ENCODE measurements at regions not wholly inside any gene's neighbourhood (a gene's known extent, or its start where the extent isn't known, plus 50 kb on each side); places are given as distances from the start of the nearest gene placed in this dataset.

DNA sequence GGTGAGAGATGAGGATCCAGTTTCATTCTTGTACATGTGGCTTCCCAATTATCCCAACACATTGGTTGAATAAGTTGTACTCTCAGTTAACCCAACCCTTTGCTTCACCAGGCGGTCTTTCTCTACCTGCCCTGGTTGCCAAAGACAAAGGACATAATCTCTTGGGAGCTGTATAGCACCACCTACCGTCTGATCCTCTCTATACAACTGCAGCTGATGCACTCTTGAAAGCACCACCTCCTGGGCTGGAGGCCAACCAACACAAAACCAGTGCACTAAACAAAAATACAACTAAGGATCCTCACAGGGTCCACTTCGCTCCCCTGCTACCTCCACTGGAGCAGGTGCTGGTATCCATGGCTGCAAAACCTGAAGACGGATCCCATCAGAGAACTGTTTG lies 473.6 kb upstream of the NRXN1 start:
- DNase-seq (ENCODE audit: low spot score): no peak

DNA sequence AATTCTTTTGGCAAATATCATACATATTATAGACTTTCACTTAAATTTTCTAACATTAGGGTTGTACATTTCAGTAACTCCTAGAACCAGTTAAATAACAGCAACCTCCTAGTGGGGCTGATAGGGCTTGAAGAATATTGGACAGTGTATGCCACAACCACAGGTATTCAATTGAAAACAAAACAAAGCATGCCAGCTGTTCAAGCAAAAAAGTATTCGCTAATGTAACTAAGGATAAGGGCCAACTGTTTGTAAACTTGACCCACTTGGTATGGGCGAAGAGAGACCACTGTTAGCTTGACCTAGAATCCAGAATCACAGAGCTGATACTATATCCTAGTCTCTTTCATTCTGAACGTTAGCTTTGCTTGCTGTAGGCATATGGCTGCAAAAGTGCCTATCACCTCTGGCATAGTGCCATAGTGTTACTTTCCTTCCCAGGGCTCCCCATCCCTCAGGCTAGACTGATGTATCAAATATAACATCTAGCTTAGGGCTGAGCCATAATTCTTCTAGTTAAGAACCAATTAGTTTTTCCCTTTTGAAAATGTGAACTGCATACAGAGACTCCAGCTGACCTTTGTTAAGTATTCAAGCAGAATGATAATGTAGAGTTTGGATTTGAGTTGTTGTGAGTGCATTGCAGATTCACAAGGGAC lies 458.8 kb upstream of the NRXN1 start:
- no peak for DNase-seq (ENCODE audit: low spot score)

DNA sequence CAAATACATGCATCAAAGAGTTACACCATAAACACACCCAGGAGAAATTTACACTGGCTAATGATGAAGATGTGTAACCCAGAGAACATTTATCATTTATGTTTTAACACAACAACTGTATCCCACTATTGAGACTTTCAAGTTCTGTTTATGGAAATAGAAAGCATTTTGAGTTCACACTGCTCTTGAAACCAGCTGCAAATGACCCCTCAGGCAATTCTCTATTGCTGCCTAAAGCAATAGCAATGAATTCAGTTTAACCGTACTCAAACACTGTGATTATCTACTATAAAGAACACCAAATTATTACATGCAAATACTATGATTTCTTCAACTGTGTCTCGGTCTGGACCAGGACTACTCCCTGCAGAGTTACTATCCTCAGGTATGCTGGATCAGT lies 452.7 kb upstream of the NRXN1 start:
- DNase-seq (ENCODE audit: low spot score): no peak

DNA sequence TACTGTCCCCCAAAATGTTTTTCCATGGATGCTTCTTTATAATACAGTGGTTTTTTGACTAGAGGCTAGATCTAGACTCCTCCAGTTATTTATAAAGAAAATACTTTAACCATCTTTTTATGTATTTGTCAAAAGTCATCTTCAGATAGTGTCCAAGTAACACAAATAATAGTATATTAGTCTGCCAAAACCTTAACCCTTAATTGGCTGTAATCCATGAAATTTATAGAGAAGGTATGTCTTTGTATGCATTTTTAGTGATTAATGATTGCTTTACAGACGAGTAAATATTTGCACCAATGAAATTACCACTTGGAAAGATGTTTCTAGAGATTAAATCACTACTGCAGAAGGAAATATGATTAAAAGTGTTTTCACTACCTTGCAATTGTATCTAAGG lies 451.8 kb upstream of the NRXN1 start:
- no peak for DNase-seq (ENCODE audit: low spot score)

DNA sequence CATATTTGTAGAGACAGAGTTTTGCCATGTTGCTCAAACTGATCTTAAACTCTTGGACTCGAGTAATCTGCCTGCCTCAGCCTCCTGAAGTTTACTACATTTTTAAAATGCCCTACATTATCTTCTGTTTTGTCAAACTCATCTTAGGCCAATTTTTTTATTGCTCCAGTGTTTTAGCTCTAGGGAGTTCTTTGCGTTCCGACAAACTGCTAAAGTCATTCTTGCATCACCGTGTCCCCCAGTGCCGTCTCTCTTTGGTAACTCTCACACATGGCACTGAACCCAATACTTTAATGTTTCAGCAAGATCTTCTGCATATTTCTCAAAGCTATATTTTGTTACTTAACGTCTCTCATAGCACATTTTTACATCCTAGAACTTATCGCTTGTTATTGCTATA lies 440.9 kb upstream of the NRXN1 start:
- DNase-seq (ENCODE audit: low spot score): no peak

DNA sequence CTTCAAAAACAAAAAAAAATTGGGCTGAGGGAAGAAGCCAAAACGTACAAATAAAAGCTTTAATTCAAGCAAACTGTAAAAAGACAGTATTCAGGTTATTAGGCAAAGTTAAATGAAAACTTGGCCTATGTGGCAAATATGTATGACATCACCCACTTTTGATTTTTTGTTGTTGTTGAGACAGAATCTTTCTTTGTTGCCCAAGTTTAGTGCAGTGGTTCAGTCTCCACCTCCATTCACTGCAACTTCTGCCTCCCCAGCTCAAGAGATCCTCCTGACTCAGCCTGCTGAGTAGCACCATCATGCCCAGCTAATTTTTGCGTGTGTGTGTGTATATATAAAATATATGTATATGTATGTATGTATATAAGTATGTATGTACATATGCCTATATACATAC lies 440.4 kb upstream of the NRXN1 start:
- DNase-seq (ENCODE audit: low spot score): no peak

DNA sequence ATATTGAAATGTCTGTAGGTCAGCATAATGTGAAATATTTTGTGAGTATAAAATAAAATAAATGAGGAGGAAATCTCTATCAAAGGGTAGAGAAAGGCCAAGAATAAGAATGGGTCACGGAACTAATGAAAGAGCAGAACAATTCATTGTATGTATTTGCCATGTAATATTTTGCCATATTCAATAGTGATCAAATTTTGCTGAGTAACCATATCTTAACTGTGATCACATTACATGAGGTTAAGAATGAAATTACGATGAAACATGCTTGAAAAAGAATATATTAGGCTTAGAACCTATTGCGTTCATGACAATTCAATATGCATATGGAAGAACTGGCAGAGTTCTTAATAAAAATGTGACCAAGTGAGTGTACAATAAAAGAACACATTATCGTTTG lies 437.2 kb upstream of the NRXN1 start:
- no peak for DNase-seq (ENCODE audit: low spot score)

DNA sequence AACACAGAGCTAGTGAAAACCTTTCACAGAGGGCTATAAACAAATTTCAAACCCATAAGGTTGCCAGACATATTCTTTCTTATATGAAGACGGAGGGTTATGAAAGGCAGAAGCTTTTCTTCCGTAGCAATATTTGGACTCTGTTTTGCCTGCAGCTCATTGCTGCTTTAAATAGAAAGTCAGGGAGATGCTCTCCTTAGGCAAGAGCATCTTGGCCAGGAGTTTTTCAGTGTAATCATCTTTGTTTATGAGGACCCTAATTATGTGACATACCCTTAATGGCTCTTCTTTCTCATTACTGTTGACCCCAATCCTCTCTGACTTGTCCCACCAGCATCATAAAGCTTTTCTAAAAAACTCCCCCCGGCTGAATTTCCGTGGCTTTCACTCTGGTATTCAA lies 433.4 kb upstream of the NRXN1 start:
- no peak for DNase-seq (ENCODE audit: low spot score)

DNA sequence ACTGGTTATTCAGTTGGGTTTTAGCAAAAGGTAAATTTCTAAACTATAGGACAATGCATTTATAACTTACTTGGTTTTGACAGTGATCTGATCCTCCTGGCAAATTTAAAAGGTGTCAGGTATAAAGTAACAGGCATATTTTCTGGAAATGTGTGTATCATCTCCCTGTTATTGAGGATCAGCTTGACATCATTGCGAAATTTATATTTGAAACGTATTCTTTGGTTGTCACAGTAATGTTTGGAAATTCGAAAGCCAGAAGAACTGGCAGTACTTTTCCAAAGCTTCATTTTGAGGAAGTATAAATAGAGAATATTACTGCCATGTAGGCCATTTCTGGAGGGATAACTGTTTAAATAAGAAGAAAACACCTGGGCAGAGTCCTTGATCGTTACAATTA lies 422.2 kb upstream of the NRXN1 start:
- DNase-seq (ENCODE audit: low spot score): no peak

DNA sequence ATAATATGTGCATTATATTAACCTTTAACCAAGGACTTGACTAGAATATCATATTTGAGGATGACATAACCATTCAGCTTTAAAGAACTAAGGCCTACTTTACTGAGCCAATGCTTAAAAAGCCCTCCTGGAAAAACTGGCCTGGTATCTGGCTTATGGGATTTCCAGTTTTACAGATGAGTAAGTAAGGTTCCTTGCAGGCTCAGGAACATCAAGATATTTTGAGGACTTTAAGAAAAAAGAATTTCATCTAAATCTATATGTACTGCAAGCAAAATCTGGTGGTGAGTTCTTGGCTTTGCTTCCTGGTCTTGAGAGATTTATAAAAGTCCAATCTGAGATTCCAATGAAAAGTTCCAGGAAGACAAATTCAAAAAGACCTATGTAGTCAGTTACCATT lies 417.0 kb upstream of the NRXN1 start:
- no peak for DNase-seq (ENCODE audit: low spot score)

DNA sequence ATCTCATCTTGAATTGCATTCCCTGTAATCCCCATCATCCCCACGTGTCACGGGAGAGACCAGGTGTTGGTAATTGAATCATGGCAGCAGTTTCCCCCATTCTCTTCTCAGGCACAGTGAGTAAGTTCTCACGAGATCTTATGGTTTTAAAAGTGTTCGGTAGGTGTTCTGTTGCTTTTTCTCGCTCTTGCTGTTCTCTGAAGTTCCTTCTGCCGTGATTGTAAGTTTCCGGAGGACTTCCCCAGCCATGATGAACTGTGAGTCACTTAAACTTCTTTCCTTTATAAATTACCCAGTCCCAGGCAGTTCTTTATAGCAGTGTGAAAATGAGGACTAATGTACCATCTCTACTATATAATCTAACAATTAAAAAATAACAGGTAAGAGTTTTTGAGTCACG lies 409.9 kb upstream of the NRXN1 start:
- no peak for DNase-seq (ENCODE audit: low spot score)

DNA sequence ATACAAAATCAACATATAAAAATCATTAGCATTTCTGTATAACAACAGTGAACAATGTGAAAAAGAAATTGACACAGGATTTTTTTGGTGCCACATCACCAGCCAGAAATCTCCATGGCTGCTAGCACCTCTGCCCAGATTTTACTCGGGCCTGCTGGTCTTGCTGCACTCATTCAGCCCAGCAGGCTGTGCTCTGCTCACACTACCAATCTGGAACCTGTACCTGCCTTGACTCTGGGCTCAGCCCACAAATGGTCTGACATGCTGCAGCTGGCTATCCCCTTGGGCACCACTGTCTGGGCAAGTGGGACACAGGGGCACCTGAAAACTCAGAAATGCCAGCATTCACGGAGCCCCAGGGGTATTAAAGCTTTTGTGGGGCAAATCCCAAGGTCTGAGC lies 392.5 kb upstream of the NRXN1 start:
- DNase-seq (ENCODE audit: low spot score): no peak

DNA sequence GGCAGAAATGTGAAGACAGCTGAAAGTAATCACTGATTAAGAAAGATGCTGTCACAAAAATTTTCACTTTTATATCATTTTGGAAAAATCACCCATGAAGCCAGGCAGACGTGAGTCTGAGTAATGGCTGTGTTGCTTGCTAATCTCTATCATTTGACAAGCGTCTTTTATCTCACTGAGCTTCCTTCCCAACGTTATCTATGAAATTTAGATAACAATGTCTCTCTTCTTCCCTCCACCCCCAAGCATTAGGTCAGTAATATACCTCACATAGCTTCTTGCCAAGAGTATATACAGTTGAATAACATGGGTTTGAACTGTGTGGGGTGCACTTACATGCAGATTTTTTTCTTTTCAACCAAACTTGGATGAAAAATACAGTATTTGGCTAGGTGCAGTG lies 388.6 kb upstream of the NRXN1 start:
- no peak for DNase-seq (ENCODE audit: low spot score)

DNA sequence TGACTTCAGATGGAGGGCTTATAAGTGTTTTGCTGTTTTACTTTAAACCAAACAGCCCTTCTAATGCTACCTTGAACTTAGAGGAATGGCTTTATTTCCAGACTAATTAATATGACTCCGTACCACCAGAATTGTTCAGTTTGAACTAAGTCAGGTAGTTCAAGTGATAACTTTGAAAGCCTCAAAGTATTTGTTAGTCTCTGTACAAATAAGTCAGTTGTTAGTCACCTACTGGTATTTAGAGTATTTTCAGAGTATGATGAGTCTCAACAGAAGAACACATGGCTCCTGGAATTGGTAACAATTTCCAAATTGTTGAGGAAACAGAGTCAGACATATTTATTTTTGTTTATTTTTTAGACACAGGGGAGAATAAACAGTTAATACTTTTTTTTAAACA lies 381.8 kb upstream of the NRXN1 start:
- no peak for DNase-seq (ENCODE audit: low spot score)

DNA sequence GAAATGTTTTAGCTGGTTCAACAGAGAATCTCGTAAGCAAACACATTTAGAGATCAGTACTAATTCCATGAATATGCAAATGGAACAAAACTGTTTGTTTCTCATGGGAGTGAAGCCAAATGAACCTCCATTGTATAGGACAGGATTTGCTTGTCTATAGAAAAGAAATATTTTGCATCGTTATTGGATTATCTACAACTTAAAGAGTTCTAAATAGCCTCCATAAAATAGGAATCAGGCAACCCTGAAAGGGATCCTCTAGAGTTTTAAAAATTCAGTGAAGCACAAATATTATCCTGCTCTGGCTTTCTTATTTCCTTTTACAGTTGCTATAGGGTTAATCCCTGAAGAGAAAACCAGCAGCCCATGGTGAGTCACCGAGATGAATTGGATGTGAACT lies 378.4 kb upstream of the NRXN1 start:
- no peak for DNase-seq (ENCODE audit: low spot score)

DNA sequence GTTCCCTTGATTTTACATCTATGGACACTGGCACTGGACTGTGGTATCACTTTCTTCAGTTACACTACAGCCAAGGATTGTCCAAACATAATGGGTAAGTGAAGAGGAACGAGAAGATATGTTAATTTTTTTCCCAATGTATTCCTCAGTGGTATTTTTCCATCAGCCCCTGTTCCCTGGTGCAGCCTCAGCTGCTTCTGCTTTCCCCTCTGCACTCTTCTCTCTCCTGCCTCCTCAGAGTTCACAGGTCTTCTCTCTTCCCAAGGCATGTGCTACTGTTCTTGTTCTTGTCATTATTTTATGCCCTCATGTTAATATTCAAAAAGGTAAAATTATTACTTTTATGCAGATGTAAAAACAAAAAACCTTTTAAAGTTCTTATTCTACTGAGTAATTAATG lies 378.0 kb upstream of the NRXN1 start:
- DNase-seq (ENCODE audit: low spot score): no peak

DNA sequence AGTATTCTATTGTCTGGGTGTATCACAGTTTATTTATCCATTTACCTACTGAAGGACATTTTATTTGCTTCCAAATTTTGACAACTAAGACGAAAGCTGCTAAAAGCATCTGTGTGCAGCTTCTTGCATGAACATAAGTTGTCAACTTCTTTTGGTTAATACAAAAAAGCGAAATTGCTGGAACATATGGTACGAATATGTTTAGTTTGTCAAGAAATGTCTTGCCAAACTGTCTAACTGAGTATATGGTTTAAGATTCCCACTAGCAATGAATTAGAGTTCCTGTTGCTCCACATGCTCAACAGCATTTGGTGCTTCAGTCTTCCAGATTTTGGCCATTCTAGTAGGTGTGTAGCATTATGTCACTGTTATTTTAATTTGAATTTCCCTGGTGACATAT lies 372.3 kb upstream of the NRXN1 start:
- no peak for DNase-seq (ENCODE audit: low spot score)

DNA sequence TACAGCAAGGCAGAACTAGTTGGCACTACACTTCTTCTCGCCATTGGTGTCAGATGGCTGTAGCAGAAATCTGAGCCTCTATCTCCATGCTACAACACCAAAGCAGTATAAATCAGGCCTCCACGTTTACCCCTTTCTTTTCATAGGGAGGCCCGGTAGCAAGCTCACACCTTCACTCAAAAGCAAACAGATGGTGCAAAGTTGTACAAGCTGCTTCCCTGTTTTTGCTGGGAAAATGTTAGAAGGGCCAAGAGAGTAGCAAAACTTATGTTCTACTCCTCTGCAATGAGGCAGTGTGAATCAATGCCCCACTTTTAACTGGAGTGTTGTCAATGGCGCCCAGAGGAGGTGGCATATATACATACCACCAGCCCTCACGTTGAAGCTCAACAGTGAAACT lies 369.6 kb upstream of the NRXN1 start:
- DNase-seq (ENCODE audit: low spot score): no peak

DNA sequence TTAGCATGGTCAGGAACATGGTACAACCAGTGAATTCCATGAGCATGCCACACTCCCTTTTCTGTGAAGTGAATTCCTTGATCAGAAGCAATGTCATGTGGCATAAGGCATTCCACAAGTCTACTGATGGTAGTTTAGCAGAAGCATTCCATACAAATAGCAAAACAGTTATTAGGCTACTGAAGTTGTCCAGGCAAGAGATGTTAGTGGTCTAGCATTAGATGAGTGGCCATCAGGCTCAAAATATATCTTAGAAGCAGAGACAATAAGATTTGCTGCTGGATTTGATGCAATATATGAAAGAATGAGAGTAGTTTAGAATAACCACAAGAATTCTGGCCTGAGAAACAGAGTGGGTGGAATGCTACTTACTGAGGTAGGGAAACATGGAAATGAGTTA lies 355.3 kb upstream of the NRXN1 start:
- DNase-seq (ENCODE audit: low spot score): no peak

DNA sequence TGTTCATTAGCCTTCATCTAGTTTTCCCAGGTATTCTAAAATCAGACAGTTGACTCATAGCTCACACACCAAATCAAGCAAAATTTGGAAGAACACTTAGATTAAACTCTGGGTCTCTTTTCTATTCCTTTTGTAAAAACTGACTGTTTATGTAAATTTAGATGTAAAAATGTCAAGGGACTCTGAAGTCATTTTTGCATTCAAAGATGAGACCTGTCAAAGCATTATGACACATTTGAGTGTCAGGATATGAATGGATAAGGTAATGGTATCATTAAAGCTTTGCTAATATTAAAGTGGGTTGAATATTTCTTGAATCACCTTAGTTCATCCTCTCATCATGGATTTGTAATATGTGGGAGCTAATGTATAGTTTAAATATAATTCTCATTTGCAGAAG lies 348.1 kb upstream of the NRXN1 start:
- DNase-seq (ENCODE audit: low spot score): no peak

DNA sequence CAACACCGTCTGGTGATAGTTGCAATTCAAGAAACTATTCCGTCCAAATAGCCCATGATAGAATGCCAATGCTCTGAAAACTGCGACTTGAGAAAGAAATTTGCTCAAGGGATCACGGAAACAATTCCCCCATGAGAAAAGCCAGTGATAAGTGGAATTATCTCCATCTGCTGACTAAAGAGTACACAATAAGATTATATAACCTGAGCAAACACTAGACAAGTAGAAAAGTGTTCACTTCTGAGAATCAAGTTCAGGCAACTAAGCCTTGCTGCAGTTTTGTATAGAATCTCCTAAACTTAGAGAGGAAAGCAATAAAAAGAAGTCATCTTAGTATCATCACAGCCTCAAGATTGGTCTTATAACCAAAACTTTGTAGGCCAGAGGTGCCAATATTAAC lies 336.3 kb upstream of the NRXN1 start:
- DNase-seq (ENCODE audit: low spot score): no peak

DNA sequence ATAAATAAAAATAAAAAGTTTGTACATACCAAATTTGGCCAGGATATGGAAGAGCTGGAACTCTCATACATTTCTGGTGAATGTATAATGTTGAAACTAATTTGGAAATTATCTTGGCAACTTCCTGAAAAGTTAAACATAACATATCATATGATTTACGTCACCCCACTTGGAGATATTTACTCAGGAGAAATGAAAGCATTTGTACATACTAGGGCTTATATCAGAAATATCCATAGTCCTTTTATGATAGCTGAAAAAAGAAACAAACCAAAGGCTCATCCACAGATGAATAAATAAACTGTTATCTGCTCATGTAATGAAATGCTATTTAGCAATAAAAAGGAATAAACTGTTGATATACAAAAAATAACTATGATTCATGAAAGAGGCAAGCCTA lies 318.2 kb upstream of the NRXN1 start:
- DNase-seq (ENCODE audit: low spot score): no peak

DNA sequence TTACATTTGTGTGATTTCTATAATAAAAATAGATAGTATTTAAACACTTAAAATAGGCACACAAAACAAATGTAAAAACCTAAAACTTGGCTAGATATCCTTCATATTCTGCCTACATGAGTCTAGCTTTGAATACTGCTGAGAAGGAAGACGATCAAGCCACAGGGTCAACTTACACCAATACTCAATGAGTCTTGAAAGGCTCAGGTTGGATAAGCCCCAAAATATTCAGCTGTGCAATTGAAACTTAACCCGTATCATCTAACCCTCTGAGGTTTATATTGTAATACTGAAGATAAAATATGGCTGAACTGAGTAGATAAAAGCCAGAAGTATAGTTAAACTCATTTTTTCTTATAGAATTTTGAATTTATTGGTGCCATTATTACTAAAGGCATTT lies 313.0 kb upstream of the NRXN1 start:
- no peak for DNase-seq (ENCODE audit: low spot score)
